IPS DF 19.7 (cell line): ENCODE measurements at regions not wholly inside any gene's neighbourhood (a gene's known extent, or its start where the extent isn't known, plus 50 kb on each side); places are given as distances from the start of the nearest gene placed in this dataset.

Experiments used
- DNase-seq: peaks from one replicate; pipeline ENCODE4 v3.0.0-alpha.2; 2013; ENCODE audit warnings: low read depth, low spot score

DNA sequence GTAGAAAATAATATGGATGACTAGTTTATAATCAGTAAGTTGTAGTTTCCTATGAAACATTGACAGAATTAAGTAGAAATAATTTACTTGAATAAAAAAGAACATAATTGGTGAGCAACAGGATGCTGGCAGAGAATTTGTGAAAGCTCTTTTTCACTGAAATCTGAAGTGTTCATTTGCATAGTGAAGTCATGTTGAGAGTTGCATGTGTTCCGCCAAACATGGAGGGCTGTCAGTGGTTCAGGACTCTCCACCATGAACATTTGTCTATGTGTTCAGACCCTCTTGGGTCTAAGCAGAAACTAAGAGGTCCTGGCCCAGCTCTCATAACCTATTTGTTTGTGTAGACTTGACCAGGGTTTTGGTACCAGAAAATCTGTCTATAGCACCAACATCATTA is 182.5 kb upstream of the LINC00305 start:
- no peak for DNase-seq

DNA sequence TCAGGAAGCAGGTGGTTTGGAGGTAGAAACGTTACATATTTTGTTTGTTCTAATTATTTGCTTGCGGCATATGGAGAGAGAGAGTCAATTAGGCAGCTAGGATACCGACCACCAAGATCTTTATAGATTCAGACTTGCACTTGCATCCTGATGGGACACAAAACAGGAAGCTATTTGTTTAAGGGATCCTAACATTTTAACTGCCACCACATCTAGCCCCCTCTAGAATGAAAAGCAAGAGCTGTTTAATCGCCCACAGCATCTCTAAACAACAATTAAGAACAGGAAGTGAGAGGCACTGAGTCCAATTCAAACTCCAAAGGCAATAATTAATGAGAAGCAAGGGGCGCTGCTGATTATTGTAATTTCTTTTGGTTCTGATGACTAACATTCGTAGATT is 182.0 kb upstream of the LINC00305 start:
- DNase-seq: no peak

DNA sequence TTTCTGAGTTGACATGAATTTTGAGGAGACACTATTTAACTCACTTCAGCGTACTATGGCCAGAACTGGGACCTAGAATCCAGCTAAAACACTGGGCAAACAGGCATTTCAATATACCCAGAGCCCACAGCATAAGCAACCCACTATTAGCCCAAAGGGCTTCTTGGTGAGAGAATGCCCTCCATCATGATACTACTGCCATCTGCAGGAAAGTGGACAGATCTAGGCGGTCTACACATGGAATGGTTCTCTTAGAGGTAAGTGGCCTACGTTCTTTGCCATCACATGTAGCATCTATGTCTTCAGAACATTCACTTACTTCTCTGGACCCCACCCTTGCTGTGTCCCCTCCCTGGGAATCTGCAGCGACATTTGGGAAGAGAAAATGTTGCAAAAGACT is 181.3 kb upstream of the LINC00305 start:
- DNase-seq: peak; percentile 9

DNA sequence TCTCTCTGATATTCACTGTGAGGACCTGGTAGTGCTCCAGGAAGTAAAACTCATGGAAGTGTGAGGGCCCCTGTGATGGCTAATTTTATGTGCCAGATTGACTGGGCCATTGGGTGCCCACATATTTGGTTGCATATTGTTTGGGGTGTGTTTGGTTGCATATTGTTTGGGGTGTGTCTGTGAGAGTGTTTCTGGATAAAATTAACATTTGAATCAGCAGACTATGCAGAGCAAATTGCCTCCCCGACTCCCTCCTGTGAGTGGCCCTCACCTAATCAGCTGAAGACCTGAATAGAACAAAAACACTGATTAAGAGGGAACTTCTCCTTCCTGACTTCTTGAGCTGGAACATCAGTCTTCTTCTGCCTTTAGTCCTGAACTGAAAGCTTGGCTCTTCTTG is 173.3 kb upstream of the LINC00305 start:
- no peak for DNase-seq

DNA sequence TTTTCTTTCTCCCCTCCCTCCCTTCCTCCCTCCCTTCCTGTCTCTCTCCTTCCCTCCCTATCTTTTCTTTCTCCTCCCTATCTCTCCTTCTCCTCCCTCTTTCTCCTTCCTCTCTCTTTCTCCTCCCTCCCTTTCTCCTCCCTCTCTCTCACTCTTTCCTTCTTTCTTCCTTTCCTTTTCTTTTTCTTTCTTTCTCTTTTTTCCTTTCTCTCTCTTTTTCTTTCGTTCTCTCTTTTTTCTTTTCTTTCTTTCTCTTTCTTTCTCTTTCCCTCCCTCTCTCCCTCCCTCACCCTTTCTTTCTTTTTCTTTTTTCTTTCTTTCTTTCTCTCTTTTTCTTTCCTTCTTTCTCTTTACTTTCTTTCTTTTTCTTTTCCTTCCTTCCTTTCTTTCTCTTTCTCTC is 169.7 kb upstream of the LINC00305 start:
- no peak for DNase-seq

DNA sequence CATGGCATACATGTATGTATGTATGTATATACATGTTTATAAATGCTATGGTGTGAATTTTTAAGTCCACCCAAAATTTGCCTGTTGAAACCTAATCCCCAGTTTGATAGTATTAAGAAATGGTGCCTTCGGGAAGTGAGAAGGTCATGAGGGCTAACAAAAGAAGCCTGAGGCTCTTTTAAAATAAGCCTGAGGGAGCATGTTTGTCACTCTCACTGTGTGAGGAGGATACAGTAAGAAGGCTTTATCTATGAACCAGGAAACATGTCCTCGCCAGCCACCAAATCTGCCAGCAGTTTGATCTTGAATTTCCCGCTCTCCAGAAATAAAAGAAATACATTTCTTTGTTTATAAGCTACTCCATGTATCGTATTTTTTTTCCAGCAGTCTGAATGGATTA is 163.0 kb upstream of the LINC00305 start:
- DNase-seq: no peak

DNA sequence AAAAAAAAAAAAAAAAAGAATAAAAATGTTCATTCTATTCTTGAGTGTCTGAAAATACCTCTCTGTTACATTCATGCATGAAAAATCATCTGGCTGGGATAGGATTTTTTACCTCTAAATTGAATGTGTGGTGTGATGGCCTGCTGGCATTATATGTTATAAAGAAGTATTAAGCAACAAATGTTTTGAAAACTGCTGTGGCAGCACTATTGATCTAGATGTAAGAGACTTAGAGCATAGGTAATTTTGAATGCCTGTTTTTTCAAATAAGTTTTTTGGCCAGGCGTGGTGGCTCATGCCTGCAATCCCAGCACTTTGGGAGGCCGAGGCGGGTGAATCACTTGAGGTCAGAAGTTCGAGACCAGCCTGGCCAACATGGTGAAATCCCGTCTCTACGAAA is 147.0 kb upstream of the LINC00305 start:
- no peak for DNase-seq

DNA sequence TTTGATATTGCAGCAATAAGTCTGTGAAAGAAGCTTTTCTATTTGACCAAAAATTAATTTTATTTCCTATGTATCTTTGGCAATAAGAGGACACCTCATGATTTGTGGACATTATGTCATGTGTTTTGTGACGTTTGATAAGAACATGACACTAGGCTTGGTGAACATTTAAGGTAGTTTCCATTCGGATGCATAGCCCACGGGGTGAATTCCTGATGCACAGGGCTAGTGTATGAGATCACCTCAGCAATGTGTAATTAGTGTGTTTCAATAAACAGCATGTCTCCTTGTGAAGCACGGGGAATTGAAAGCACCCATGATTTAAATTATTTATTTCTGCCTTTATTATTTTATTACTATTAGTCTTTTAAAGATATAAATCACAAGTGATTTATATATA is 146.1 kb upstream of the LINC00305 start:
- DNase-seq: no peak

DNA sequence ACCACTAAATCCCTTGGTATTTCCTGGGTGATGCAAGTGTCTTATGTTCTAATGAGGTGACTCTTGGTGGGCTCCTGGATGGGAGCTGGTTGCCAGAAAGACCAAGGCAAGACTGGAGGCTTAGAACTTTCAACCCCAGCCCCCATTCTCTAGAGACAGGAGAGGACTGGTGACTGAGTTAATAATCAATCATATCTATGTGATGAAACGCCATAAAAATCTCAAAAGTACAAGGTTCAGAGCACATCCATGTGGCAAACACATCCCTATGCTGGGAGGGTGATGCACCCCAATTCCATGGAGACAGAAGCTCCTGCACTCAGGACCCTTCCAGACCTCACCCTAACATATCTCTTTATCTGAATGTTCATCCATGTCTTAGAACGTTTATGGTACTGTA is 139.5 kb upstream of the LINC00305 start:
- no peak for DNase-seq

DNA sequence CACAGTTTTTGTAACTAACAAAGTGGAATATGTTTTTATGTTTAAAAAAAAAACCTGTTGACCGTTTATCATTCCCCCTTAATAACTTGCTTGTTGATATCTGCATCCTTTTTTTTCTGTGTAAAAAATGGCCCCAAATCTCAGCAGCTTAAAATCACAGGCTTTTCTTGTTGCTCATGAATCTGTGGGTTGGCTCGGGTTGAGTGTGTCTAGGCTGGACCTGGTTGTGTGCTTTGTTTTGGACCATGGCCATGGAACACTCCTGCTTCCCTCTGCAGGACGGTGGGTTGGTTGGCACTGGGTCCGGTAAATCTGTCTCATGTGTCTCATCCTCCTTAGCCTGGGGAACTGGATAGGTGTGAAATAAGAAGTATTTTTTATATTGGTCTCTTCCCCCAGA is 139.0 kb upstream of the LINC00305 start:
- DNase-seq: no peak

DNA sequence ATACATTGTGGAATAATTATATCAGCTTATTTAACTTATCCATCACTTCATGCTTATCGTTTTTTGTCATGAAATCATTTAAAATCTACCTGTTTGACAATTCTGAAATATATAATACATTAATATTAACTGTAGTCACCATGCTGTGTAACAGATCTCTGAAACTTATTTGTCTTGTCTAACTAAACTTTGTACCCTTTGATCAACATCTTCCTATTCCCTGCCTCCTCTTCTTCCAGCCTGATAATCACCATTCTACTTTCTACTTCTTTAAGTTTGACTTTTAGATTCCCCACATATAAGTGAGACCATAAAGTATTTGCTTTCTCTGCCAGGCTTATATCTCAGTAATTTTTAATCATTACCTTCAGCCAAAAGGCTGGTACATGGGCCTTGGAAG is 134.2 kb upstream of the LINC00305 start:
- DNase-seq: no peak

DNA sequence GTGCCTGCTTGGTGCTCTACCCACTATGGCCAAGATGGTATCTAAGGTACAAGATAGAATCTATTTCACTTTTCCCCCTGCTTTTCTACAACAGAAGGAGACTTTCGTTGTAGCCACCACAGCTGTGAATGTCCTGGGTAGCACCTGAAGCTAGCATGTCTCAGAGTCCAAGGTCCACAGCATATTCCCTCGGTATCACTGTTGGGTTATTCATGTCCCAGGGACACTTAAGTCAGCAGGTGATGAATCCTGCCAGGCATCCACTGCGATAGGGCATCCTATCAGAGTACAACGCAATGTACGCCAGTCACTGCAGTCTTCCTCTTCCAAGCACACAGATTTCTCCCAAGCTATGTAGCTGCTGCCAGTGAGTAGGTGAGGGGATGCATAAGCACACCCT is 129.1 kb upstream of the LINC00305 start:
- DNase-seq: no peak

DNA sequence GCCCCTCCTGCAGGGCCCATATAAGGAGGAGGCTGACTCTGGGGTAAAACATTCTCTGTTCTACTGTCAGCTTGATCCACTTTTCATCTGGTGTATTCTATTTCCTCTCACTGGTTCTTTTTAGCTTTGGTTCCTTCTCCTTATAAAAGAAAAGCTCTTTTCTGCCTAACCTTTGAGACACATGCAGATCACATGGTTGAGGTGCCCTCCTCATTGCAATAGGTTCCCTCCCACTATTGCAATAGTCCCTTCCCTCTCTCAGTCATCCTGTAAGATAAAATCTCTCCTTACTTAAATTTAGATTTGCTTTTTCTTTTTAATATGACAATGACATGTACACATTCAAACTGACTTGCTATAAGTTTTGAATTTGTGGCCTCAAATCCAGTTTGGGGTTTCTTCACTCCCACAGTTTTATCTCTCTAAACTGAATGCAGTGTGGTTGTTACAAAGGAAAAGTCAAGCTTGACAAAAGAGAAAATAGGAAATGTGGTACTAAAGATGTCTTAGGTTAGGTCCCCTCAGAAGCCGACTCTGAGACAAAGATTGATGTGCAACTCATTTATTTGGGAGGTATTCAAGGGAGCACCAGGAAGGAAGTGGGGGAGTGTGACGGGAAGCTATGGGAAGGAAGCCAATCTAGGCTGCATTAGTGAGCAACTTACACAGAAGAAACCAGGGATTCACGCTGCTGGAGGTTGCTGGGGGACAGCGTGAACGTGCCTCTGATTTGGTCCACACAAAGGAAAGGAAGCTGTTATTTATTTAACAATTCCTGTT is 127.6 kb upstream of the LINC00305 start:
- no peak for DNase-seq

DNA sequence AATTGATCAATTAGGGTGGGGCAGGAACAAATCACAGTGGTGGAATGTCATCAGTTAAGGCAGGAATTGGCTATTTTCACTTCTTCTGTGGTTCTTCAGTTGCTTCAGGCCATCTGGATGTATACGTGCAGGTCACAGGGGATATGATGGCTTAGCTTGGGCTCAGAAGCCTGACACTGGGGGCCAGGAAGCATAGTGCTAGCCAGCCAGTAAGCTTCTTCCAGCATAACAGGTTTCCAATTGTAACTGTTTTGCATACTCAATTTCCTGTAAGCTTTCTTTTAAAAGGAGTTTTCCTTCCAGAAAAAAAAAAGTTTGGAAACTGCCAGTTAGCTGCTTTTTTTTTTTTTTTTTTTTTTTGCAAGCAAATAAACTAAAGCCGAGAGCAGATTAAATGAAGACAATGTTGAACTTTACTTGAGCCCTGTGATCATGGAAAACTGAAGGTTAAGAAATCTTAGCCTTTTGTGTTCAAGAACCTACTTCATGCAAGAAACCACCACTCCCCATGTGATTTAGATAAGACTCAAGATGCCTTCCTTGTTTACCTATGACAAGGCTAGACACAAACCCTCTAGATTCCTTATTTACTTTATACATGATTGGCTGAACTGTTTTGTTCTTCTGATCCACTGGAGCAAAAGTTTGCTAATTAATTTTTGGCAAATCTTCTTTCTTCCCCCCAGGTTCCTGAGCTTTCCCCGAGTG is 126.9 kb upstream of the LINC00305 start:
- no peak for DNase-seq

DNA sequence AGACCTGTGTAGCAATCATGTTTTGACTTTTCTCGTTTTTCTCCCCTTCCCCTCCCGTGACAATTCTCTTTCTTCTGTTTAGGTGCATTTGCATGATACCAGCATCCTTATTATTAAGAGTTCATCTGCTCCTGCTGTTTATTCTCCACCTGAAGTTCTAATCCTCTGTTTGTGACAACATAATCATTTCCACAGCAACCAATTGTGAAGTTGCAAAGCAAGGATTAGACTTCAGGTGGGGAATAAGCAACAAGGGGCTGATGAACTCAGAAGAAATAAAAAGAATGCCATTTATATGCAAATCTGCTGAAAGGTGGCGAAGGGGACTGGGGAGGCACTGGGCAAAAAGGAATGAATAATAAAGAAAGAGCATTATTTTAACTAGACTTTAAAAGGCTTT is 124.8 kb upstream of the LINC00305 start:
- peak; percentile 78 for DNase-seq

DNA sequence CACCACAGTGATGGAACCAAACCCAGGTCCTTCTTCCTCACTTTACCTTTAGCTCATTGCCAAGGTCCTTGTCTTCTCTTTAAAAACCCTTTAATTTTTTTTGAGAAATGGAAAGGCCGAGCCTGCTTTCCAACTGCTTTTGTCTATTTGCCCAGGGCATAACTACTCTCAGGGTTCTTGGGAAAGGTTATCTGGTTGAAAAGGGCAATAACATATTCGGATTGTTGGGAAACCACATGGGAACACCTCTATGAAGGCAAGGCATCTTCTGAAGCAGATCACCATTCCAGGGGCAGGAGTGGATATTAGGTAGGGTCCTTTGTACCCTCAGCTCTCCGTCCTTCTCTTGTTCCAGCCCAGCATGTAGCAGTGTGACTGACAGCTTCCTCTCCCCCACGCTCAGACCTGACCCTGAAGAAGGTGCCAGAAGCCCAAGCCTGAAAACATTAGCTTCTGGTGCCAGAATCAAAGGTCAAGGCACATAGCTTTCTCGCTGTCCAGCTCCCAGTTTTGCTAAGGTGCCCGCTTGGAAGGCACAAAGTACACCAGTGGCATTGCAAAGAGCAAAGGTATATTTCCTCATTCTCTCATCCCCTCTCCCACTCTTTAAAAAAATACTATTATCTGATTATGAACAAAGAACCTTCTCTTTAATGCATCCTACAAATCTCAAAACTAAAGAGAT is 123.2 kb upstream of the LINC00305 start:
- DNase-seq: no peak

DNA sequence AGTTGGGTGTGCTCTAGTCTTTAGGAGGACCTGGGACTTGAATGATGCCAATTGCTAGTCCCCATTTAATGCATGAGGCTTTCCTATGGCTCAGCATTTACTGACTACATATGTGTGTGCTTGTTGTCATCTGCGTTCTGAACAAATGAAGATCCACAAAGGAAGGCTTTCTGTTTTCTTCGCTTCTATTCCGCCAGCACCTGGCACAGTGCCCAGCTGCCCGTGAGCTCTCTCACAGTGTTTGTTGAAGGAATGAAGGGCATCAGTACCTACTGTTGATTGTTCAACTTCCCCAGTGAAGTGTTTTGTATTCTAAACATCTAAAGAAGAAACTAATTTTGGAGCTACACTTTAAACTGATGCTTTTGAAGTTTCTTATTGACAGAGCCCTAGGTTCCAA is 122.4 kb upstream of the LINC00305 start:
- no peak for DNase-seq

DNA sequence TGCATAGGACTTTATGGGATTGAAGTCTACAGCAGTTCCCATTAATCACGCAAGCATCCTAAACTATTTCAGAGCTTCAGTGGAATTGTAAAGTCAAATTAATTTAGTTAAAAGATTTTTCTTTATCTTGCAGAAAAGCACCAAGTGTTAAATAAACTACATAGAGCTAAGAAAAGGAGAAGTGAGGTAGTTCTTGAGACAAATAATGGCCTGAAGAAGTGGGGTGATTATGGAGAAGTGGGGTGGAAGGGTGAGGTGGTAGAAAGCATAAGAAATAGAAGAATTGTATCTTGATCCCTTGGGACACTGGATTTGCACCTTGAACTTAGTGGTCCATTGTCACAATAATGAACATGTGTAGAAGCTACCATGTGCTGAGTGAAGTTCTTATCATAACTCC is 121.7 kb upstream of the LINC00305 start:
- DNase-seq: no peak

DNA sequence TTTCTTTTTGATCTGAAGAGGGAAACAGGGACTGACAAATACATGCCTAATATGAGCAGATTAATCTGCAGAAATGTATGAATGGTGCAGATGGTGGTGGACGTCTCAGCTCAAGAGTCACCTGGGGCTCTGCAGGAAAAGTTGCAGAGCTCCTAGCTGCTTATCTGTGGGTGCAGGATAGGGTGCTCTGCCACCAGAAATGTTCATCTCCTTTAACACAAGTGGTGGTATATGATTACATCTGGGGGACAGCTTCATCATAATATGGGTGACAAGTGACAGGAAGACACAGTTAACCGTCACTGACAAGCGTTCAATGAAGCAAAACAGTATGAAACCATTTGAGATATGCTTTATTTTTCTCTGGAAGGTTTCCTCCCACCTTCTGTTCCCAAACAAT is 121.2 kb upstream of the LINC00305 start:
- no peak for DNase-seq

DNA sequence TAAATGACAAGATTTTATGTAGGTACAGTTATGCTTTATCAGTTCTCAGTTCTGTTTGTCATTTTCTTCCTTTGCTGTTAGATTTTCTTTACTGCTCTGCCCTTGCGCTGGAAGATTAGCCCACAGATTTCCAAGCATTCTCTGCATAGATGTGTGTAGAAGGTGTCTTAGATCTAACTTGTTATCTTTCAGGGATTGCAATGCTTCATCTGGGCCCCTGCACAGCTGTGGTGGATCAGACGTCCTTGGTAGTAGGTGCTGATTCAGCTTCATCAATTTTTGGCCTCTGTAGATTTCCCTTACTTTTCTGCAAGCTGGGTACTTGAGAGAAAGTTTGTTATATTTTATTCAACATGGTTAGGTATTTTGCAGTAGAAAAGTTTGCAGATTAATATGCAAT is 115.3 kb upstream of the LINC00305 start:
- DNase-seq: no peak

DNA sequence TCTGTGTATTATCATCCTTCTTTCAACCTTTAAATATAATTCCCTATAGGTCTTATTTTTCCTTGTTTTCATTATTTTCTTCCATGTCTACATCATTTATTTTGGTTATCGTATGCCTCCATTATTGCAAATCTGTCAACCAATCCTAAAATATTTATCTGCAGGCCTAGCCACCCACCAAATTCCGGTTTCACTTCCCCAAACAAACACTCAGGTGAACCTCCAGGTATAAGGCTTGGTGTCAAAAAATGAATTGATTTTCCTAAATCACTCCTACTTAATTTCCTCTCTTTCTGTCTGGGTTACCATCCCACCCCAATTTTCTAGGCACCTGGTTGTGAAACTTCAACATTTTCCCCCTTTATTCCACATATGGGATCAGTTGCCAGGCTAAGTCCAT is 111.9 kb upstream of the LINC00305 start:
- DNase-seq: no peak

DNA sequence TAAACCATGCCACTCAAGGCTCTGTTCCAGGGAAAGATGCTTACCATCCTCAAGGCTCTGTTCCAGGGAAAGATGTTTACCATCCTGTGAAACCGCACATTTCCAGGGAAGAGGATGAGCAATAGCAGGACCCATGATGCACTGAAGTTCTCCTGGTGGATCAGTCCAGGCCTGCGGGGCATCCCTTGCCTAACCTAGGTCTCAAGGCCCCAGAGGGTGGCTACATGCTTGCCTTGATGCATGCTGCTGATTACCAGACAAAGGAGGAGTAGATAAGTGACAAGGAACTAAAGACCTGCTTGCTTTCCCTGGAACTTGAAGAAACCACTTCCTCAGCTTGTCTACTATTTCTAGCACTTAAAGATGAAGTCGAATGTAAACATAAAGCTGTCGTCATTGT is 111.0 kb upstream of the LINC00305 start:
- no peak for DNase-seq

DNA sequence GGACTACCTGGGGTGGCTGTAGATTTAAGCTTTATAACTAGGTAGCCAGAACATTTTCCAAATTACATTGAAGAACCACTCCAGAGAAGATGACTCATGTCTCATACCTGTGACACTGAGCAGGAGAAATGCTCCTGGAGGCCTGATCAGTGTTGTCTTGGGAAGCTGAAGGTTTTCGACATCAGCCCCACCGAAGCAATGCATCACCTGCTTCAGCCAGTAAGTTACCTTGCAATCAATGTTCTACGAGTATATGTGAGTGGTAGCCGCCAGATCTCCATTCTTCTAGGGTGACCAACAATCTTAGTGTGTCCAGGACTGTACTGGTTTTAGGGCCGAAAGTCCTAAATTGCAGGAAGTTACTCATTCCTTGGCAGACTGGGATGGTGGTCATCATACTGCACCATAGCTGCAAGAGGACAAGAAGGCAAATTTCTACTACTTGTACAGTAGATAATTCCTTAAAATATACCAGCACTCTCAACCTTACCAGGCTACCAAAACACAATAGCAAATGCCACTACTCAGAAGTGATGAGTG is 109.3 kb upstream of the LINC00305 start:
- no peak for DNase-seq
